ENCODE measurements at regions not wholly inside any gene's neighbourhood (a gene's known extent, or its start where the extent isn't known, plus 50 kb on each side); places are given as distances from the start of the nearest gene placed in this dataset.

DNA sequence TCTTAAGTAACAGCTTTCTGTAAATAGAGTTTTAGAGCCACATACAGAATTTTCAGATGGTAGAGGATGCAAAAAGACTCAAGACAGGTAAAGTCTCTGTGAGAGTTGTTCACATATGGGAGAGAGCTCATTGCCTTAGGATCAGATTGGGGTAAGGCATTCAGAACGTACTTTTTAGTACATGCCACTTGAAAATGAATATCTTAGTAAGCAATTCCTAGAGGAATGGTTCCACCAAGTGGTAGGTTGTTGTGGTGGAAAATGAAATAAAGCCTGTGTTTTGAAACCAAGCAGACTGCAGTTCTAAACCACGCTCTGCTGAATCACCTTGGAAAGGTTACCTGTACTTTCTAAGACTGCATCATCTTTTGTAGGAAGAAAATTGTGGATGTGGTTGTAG is 547.0 kb upstream of the LCORL start:
- no peak for DNase-seq (ENCODE audit: low read depth)

DNA sequence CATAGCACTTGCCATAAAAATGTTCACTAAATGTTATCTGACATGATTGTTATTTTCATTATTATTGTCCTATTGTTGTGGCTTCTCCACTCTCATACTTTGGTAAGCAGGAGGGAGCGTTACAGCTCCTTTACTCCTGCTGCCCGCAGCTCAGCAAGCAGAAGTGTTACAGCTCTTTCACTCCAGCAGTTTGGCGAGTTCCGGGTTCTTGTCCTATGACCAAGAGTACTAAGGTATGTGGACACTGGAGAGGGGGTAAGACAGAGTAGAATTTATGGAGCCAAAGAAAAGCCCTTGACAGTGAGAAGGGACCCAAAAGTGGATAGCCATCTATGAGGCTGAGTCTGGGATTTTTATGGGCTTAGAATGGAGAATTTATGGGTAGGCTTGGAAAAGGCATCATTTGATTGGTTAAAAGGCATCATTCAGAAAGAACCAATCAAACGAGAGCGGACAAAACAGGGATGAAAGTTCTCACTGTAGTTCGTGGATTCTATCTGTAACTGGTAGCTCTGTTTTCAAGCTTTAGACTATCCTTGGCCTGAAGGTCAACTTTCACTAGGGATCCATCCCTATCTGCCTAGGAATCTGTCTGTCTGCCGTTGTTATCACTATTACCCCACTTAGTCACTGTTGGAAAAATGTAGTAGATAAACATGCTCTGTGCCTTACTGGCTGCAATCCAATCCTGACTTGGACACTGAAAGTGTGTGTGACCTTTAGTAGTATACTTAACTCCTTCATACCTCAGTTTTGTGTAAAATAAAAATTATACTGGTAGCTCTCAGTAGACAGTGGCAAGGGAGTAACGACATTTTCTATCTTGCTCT is 545.6 kb upstream of the LCORL start:
- no peak for DNase-seq (ENCODE audit: low read depth)

- DNase-seq (ENCODE audit: low read depth), result no peak
These were observed 537.9 kb upstream of the LCORL start for GRCh38 chr4:18559492-18559891.

DNA sequence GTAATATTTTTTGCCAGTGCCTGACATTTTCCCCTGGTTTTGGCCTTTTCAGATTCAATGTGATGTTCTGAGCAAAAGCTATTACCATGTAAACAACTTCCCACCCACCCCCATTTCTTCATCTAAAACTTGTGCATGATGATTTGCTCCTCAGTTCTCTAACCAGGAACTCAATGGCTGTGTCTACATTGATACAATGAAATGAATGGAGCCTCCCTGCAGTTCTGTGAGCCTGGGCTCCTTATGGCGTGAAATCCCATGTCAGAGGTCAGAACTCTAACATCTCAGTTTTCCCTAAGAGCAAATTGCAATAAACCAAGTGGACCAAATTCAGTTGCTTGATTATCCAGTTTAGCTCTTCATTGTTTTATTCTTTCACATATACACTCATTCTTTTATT is 534.8 kb upstream of the LCORL start:
- no peak for DNase-seq (ENCODE audit: low read depth)

DNA sequence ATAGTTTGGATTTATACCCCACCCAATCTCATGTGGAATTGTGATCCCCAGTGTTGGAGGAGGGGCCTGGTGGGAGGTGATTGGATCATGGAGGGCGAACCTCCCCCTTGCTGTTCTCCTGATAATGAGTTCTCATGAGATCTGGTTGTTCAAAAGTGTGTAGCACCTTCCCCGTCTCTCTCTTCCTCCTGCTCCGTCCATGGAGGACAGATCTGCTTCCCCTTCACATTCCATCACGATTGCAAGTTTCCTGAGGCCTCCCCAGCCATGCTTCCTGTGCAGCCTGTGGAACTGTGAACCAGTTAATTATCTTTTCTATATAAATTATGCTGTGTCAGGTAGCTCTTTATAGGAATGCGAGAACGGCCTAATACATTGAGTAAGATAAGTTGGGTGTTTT is 518.8 kb upstream of the LCORL start:
- DNase-seq (ENCODE audit: low read depth), result no peak

- DNase-seq (ENCODE audit: low read depth), result no peak
These were observed 516.6 kb upstream of the LCORL start for GRCh38 chr4:18538121-18538520.

GRCh38 chr4:18536428-18536827 is 514.9 kb upstream of the LCORL start:
- DNase-seq (ENCODE audit: low read depth), result no peak

- no peak for DNase-seq (ENCODE audit: low read depth)
These were observed 514.4 kb upstream of the LCORL start for GRCh38 chr4:18535948-18536347.

DNA sequence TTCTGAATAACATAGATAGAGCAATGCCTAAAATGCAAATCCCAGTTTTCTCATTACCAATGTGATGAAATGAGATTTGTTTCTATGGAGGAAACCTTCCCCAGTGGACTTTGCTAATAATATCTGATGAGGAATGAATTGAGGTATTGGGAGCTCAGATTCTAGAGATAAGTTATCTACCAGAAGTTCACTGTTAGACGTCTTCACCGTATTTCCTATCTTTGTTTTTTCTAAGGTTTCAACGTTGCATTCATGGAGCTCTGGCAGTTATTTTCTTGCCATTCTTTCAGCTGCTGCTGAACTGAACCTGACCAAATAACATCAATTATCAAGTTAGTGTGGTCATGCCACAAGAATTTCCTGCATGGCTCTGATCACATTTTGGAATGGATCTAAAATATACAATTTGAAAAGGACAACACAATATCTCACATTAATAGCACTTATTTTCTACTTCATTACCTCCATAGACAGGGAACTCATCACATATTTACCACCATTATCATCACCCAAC is 511.8 kb upstream of the LCORL start:
- no peak for DNase-seq (ENCODE audit: low read depth)

DNA sequence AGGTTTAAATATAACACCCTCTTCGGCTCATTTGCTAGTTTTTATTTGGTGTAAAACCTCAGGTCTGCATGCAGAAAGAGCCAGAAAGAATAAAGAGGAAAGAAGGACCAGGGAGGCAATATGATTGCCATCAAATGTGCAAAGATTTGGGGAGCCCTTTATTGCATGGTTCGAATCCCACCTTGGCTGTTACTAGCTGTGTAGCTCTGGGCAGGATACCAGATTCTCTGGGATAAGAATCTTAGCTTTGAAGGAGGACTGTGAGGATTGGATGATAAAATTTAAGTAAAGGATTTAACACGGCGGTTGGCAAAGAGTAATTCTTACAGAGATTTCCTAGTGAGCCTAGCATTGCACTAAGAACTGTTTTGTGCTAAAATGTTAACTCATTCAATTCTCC is 510.2 kb upstream of the LCORL start:
- no peak for DNase-seq (ENCODE audit: low read depth)

- no peak for DNase-seq (ENCODE audit: low read depth)
These were observed 507.9 kb upstream of the LCORL start for GRCh38 chr4:18529482-18529881.

DNA sequence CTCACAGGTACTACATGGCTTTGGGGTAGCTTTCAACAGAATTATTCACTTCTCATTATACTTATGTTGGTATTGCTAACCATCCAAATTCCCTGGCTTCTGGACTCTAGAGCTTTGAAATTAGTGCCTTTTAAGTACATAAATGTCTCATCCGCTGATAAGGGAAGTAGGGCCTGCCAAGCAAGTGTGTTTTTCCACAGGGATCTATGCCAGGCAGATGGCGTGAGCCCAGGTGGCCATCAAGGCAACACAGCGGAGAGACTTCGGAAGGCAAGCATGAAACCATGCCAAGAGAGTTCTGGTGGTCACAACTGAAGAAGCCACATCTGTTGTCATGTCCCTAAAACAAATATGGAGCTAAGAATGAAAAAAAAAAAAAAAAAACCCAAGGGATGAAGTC is 503.1 kb upstream of the LCORL start:
- no peak for DNase-seq (ENCODE audit: low read depth)

- DNase-seq (ENCODE audit: low read depth), result no peak
These were observed 496.5 kb upstream of the LCORL start for GRCh38 chr4:18518098-18518497.

DNA sequence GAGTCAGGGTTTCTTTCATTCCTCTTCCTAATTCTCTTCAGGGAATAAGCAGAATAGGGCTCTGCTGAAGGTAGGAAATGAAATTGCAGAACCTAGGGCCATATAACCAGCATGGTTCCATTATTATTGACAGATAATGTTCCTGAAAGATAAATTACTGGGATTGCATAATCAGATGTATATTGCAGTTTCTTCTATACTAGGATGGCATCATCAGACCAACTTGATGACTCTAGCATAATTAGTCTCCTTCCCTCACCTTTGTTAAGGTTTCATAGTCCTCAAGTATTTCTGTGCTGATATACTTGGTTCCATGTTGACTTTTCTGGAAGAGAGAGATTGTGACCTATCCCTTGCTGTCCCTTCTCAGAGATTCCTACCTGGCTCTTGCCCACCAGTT is 492.3 kb upstream of the LCORL start:
- DNase-seq (ENCODE audit: low read depth), result no peak

- no peak for DNase-seq (ENCODE audit: low read depth)
These were observed 491.2 kb upstream of the LCORL start for GRCh38 chr4:18512718-18513117.

DNA sequence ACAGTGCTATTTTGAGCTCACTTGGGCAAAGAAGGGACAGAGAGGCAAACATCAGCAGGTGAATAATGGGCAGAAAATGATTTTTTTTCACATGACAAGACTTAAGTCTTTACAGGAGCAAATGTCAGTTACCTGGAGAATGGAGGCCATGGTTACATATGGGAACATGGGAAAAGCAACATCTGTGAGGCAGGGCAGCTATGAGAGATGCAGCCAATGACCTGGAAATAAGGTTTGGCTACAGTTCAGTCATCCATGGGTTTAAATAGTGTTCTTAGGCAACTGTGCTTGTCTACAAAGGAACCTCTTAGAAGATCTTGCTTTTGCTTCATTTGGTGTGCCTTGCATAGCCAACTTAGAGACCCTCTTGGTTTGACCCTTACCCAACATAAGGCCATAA is 490.2 kb upstream of the LCORL start:
- DNase-seq (ENCODE audit: low read depth), result no peak

DNA sequence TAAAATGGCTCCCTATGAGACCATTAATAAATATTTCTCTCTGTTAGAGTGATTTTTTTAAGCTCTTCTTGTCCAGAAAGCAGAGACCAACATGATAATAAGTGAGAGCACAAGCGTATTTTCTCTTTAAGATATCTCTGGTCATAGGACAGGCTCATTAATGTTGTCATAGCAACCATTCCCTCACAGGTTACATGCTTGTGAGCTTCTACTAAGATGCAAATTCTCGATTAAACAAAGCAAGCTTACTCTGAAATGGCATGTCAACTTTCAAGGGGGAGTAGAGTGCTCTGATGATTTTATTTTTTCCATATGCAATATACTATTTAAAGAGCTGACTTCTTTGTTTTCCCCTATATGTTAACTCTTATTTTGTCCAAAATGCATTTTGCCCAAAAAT is 487.2 kb upstream of the LCORL start:
- DNase-seq (ENCODE audit: low read depth), result no peak

- no peak for DNase-seq (ENCODE audit: low read depth)
These were observed 459.4 kb upstream of the LCORL start for GRCh38 chr4:18480928-18481327.

DNA sequence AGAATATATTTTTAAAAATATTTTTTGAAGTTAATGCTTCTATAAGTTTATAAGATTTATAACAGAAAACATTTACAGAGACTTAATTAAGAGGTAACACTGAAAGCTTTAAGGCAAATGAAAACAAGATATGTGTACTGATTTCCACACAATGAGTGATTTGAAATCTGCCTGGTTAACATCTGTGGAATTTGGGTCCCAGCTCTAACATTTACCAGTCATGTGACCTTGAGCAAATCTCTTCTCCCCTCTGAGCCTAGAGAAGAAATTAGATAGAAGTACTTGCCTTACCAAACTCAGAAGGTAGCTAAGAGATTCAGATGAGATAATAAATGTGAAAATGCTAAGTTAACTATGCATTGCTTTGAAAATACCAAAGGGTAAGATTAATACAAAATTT is 458.8 kb upstream of the LCORL start:
- DNase-seq (ENCODE audit: low read depth), result no peak

DNA sequence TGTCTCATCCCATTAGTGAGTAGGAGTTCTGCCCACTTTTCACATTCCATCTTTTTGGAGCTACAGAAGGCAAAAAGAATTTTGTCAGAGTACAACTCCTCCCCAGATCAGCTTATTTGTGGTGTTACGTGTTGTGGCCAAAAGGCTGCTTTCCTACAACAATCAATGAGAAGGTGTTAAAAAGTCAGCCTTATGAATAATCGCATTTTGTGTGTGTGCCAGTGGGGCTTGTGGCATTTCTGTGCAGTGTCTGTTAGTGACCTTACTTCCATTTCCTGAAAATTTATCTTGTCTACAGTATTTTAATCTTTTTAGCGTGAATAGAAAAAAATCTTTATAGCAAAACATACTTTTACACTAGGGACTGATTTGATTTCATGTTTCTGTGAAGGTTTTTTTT is 458.3 kb upstream of the LCORL start:
- no peak for DNase-seq (ENCODE audit: low read depth)

DNA sequence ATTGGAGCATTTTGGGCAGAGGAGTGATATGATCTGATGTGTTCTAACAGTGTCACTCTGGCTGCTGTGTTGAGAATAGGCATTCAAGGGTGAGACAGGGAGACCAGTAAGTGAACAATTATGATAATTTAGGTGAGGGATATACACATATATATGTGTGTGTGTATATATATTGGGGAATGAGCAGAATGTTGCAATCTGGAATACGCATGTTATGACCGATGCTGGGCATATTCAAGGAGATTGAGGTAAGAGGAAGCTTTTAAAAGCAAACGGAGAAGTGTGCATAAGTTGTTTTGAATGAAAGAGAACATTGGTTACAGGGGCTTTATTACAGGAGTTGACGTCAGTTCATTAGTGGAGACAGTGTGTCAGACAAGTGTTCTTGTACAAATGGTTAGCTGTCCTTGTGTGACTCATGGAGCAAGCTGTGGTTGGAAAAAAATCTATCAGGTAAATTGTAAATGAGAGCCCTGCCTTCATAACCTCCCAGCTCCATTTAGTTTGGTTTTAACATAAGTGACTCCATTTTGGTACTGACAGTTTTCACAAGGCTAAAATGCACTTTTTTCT is 442.5 kb upstream of the LCORL start:
- DNase-seq (ENCODE audit: low read depth), result no peak

DNA sequence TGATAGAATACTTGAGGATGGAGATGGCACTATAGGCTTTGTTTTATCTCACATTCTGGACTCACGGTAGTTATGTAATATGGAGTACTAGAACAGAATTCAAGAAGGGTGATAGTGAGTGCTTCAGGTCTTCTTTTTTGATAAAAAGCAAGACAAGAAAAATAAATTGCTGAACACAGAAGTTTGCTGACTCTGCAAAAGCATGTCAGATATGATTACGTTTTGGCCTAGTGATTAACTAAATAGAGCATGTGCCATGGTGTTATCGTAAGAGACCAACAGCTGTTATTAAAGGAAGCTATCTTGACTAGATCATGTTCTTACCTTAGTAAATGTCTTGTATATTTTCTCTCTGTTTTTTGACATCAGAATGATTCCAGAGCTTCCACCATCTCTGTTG is 436.9 kb upstream of the LCORL start:
- DNase-seq (ENCODE audit: low read depth), result no peak

DNA sequence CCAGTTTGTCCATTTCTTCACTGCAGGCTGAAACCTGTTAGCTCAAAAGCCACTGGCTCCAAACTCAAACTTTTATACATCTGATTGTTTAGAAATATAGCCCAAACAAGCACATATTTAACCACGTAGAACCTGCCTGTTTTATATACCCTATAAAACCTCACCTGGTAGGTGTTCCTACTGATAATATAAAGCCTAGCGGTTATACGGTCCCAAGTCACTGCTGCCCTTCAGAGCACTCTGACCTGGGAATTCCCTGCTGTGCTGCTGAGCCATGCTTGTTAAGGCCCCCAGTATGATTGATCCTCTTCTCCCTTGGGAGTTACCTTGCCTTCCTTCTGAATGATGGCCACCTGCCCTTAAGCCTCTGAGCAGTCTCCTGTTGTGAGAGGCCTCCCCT is 432.8 kb upstream of the LCORL start:
- no peak for DNase-seq (ENCODE audit: low read depth)

- DNase-seq (ENCODE audit: low read depth), result no peak
These were observed 423.6 kb upstream of the LCORL start for GRCh38 chr4:18445110-18445509.

All from GM04503 (cell line).